ENCODE measurements at regions not wholly inside any gene's neighbourhood (a gene's known extent, or its start where the extent isn't known, plus 50 kb on each side); places are given as distances from the start of the nearest gene placed in this dataset.

DNA sequence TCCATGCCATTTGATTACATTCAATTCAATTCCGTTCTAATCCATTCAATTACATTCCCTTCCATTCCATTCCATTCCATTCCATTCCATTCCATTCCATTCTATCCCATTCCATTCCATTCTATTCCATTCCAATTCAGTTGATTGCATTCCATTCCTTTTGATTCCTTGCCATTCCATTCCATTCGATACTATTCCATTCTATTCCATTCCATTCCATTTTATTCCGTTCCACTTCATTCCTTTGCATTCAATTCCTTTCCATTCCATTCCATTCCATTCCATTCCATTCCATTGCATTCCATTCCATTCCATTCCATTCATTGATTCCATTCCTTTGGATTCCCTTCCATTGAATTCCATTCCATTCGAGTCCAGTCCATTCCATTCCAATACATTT, 2574.0 kb upstream of the TPTE start:
- TF ChIP-seq CTCF (IDR thresholded peaks at IDR 0.05) (peak in 1 of 3 donors; percentile 19), POLR2A (IDR thresholded peaks at IDR 0.05) (no peak)
